ENCODE measurements at regions not wholly inside any gene's neighbourhood (a gene's known extent, or its start where the extent isn't known, plus 50 kb on each side); places are given as distances from the start of the nearest gene placed in this dataset.

DNA sequence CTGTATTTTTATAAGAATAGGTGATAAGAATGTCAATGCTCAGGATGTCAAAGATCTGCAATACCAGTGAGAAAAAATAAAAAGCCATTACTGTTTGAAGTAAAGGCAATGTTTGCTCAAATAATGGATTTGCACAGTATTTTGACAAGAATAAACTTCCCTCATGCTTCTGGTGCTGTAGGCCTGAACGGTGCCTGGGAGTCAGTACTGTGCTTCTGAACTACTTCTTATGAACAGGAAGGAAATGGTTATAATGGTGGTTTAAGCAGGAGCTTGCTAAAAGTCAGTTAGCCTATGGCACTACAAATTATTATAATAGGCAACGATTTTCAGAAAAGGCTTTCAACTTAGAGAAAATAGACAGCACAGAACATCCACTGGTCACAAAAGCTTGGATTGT, 548.3 kb upstream of the CDH18 start:
- TF ChIP-seq, protein P1, sequence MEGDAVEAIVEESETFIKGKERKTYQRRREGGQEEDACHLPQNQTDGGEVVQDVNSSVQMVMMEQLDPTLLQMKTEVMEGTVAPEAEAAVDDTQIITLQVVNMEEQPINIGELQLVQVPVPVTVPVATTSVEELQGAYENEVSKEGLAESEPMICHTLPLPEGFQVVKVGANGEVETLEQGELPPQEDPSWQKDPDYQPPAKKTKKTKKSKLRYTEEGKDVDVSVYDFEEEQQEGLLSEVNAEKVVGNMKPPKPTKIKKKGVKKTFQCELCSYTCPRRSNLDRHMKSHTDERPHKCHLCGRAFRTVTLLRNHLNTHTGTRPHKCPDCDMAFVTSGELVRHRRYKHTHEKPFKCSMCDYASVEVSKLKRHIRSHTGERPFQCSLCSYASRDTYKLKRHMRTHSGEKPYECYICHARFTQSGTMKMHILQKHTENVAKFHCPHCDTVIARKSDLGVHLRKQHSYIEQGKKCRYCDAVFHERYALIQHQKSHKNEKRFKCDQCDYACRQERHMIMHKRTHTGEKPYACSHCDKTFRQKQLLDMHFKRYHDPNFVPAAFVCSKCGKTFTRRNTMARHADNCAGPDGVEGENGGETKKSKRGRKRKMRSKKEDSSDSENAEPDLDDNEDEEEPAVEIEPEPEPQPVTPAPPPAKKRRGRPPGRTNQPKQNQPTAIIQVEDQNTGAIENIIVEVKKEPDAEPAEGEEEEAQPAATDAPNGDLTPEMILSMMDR (IDR thresholded peaks at IDR 0.05; ENCODE audit: low read depth, low read length): no peak
- TF ChIP-seq EZH2phosphoT487 (IDR thresholded peaks at IDR 0.05; ENCODE audit: low read depth): no peak
